ENCODE measurements at regions not wholly inside any gene's neighbourhood (a gene's known extent, or its start where the extent isn't known, plus 50 kb on each side); places are given as distances from the start of the nearest gene placed in this dataset.
"Not testable (repeated sequence)": the region's sequence is repeated elsewhere in the genome, so short reads cannot be mapped to it uniquely, and the experiment has no call there.

DNA sequence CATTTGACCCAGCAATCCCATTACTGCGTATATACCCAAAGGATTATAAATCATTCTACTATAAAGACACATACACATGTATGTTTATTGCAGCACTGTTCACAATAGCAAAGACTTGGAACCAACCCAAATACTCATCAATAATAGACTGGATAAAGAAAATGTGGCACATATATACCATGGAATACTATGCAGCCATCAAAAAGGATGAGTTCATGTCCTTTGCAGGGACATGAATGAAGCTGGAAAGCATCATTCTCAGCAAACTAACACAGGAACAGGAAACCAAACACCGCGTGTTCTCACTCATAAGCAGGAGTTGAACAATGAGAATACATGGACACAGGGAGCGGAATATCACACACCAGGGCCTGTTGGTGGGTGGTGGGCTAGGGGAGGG lies 158.3 kb downstream of the EXOC5 start:
- TF ChIP-seq, protein P1, sequence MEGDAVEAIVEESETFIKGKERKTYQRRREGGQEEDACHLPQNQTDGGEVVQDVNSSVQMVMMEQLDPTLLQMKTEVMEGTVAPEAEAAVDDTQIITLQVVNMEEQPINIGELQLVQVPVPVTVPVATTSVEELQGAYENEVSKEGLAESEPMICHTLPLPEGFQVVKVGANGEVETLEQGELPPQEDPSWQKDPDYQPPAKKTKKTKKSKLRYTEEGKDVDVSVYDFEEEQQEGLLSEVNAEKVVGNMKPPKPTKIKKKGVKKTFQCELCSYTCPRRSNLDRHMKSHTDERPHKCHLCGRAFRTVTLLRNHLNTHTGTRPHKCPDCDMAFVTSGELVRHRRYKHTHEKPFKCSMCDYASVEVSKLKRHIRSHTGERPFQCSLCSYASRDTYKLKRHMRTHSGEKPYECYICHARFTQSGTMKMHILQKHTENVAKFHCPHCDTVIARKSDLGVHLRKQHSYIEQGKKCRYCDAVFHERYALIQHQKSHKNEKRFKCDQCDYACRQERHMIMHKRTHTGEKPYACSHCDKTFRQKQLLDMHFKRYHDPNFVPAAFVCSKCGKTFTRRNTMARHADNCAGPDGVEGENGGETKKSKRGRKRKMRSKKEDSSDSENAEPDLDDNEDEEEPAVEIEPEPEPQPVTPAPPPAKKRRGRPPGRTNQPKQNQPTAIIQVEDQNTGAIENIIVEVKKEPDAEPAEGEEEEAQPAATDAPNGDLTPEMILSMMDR (conservative IDR thresholded peaks at IDR 0.05), result not testable (repeated sequence)
- not testable (repeated sequence) for TF ChIP-seq ZFX (IDR thresholded peaks at IDR 0.05)
